PC-9 (cell line): ENCODE measurements at regions not wholly inside any gene's neighbourhood (a gene's known extent, or its start where the extent isn't known, plus 50 kb on each side); places are given as distances from the start of the nearest gene placed in this dataset.

Experiments
- BruUV-seq: library from RNA; stranded (reverse); fragments of 400-500 nt; replicated peaks from 2 replicates; lab custom pipeline; 2021; lab: Mats Ljungman, UMichigan
- CTCF ChIA-PET: fragments of 300-600 bp; sonication (Branson Sonifier 250); formaldehyde crosslinking; loops from one replicate; lab custom pipeline; 2022; ENCODE audit warnings: antibody characterized with exemption; lab: Charles Lee
- POLR2A ChIA-PET: fragments of 300-600 bp; sonication (Branson Sonifier 250); formaldehyde crosslinking; loops from one replicate; lab custom pipeline; 2022; ENCODE audit warnings: antibody characterized with exemption; ENCODE audit not compliant: unreplicated experiment; lab: Charles Lee
- DNase-seq, 2 experiments: peaks; one replicate each; pipeline versions ENCODE4 v3.0.0 to v3.0.0-alpha.2; 2015 to 2022; ENCODE audit warnings: mixed read lengths in 1 of 2
- H2AFZ ChIP-seq: fragments of 200-600 bp; sonication (generic); 2 replicates; pipeline ENCODE4 v1.8.1; 2017; ENCODE audit warnings: antibody characterized with exemption
- H3F3A ChIP-seq: fragments of 200-600 bp; sonication (generic); 2 replicates; pipeline ENCODE4 v1.8.1; 2017; ENCODE audit warnings: antibody characterized with exemption, mild to moderate bottlenecking, low read depth; ENCODE audit not compliant: insufficient read depth
- H3K27ac ChIP-seq: fragments of 200-600 bp; sonication (generic); 2 replicates; pipeline ENCODE4 v1.6.1; 2016; ENCODE audit warnings: mixed run types
- H3K27me3 ChIP-seq: fragments of 200-600 bp; sonication (generic); 2 replicates; pipeline ENCODE4 v1.6.1; 2016; ENCODE audit warnings: low read depth, mixed run types; ENCODE audit not compliant: insufficient read depth
- H3K36me3 ChIP-seq: fragments of 200-600 bp; sonication (generic); 2 replicates; pipeline ENCODE4 v1.6.1; 2016; ENCODE audit warnings: low read depth, mixed run types
- H3K4me1 ChIP-seq: fragments of 200-600 bp; sonication (generic); replicated peaks from 2 replicates; pipeline ENCODE4 v1.6.1; 2016; ENCODE audit warnings: mixed run types; ENCODE audit not compliant: insufficient read depth
- H3K4me2 ChIP-seq: fragments of 200-600 bp; sonication (generic); 2 replicates; pipeline ENCODE4 v1.6.1; 2017; ENCODE audit warnings: mixed run types
- H3K4me3 ChIP-seq: fragments of 200-600 bp; sonication (generic); 2 replicates; pipeline ENCODE4 v1.6.1; 2016; ENCODE audit warnings: mixed run types
- H3K79me2 ChIP-seq: fragments of 200-600 bp; sonication (generic); 2 replicates; pipeline ENCODE4 v1.6.1; 2017; ENCODE audit warnings: low read depth, mixed run types
- H3K9me2 ChIP-seq: fragments of 200-600 bp; sonication (generic); 2 replicates; pipeline ENCODE4 v1.8.1; 2017; ENCODE audit warnings: mild to moderate bottlenecking; ENCODE audit not compliant: insufficient read depth
- H3K9me3 ChIP-seq: fragments of 200-600 bp; sonication (generic); 2 replicates; pipeline ENCODE4 v1.8.1; 2016; ENCODE audit warnings: low read depth; ENCODE audit not compliant: insufficient read depth
- H4K20me1 ChIP-seq: fragments of 200-600 bp; sonication (generic); 2 replicates; pipeline ENCODE4 v1.8.1; 2017; ENCODE audit not compliant: insufficient read depth
- EZH2 ChIP-seq: fragments of 200-600 bp; sonication (generic); IDR thresholded peaks from 2 replicates; pipeline ENCODE4 v1.8.0; 2017; ENCODE audit warnings: antibody characterized with exemption, low read depth
- intact Hi-C: fragments of 100-400 bp; cut with micrococcal nuclease; formaldehyde crosslinking; loops from one replicate; pipeline ENCODE4 v1.10.0; 2022; ENCODE audit not compliant: unreplicated experiment
- TF ChIP-seq, protein P1 (sequence below): fragments of 200-600 bp; sonication (generic); conservative IDR thresholded peaks from 2 replicates; pipeline ENCODE4 v1.6.1; 2017; ENCODE audit warnings: mixed run types, antibody characterized with exemption, mild to moderate bottlenecking, moderate library complexity

DNA sequence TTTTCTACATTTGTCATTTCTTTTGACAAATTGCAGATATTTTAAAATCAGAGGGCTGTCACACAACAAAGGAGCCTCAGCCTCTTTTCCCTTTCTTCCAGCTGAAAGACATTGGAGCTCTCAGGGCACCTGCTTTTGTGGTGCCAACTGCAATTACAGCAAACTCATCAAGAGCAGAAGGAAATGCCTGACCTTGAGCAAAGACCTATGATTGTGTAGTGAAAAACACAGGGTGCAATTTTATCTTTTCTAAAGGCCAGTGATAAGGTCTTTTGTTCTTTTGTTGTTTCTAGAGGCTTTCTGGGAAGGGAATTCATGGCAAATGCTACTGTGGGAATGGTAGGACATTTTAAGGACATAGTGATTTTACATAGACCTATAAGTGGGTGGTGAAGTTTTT is 214.3 kb downstream of the OXSM start:
- Histone ChIP-seq H2AFZ (no peak overlapping the region), H3K9me3 (no peaks in the 10 kb centered on the region), H3K79me2 (no peaks in the 10 kb centered on the region), H3K9me2 (no peaks in the 10 kb centered on the region), H3K36me3 (no peaks in the 10 kb centered on the region), H3K27ac (no peak overlapping the region), H3K4me2 (no peak overlapping the region), H3K4me3 (no peak overlapping the region), H3K27me3 (no peaks in the 10 kb centered on the region), H4K20me1 (no peaks in the 10 kb centered on the region), H3F3A (no peaks in the 10 kb centered on the region), H3K4me1 (no peaks in the 10 kb centered on the region)
- DNase-seq: no peak
- ChIA-PET POLR2A (no interaction called here), CTCF (no interaction called here)
- intact Hi-C loops: no loop called here
- TF ChIP-seq EZH2: no peak
- TF ChIP-seq, protein P1, sequence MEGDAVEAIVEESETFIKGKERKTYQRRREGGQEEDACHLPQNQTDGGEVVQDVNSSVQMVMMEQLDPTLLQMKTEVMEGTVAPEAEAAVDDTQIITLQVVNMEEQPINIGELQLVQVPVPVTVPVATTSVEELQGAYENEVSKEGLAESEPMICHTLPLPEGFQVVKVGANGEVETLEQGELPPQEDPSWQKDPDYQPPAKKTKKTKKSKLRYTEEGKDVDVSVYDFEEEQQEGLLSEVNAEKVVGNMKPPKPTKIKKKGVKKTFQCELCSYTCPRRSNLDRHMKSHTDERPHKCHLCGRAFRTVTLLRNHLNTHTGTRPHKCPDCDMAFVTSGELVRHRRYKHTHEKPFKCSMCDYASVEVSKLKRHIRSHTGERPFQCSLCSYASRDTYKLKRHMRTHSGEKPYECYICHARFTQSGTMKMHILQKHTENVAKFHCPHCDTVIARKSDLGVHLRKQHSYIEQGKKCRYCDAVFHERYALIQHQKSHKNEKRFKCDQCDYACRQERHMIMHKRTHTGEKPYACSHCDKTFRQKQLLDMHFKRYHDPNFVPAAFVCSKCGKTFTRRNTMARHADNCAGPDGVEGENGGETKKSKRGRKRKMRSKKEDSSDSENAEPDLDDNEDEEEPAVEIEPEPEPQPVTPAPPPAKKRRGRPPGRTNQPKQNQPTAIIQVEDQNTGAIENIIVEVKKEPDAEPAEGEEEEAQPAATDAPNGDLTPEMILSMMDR: no peak
- no TSS peak for BruUV-seq

DNA sequence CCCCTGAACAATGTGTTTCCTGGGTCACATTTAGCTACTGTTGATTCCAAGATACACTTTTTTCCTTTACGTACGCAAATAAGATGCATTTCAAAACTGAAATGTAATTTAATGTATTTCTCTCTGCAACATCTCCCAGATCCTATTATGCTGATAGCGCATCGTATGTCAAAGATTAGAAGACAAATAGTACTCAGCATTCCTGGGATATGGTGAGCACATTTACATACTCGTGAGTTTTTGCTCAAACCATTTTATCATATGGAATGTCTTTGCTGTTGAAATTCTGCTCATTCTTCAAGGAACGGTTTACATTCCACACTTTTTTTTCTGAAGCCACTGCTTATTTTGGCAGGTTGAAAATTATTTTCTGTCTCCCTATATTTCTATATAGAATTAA is 221.4 kb downstream of the OXSM start:
- Histone ChIP-seq H3K4me2 (no peak overlapping the region), H3K4me1 (no peaks in the 10 kb centered on the region), H3K36me3 (no peaks in the 10 kb centered on the region), H3K79me2 (no peaks in the 10 kb centered on the region), H3K9me2 (no peaks in the 10 kb centered on the region), H3F3A (no peaks in the 10 kb centered on the region), H3K9me3 (no peaks in the 10 kb centered on the region), H3K4me3 (no peak overlapping the region), H4K20me1 (no peaks in the 10 kb centered on the region), H3K27ac (no peak overlapping the region), H2AFZ (no peak overlapping the region), H3K27me3 (no peaks in the 10 kb centered on the region)
- CTCF ChIA-PET: no interaction called here
- intact Hi-C loops: no loop called here
- no TSS peak for BruUV-seq
- POLR2A ChIA-PET: no interaction called here
- DNase-seq: no peak
- no peak for TF ChIP-seq EZH2
- TF ChIP-seq, protein P1: no peak

DNA sequence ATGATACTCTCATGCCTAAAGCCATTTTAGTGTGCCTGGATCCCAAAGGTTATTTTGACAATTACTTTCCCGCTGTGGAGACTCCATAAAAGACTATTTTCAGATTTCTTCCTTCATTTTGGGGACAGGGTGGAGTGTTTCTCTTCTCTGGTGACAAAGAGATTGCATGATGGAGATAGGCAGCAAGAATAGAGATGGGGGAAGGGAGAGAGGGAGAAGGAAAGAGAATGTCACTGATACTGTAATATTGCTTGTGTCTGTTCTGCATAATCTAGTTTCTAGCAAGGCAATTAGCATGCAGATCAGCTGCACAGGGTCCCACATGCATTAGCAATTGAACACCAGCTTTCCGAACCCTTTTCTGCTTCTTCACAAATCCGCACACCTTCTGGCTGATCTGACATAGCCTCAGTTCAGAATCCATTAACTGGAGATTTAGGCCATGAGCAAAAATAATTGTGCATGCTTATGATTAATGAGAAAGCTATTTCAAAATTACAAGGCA is 222.4 kb downstream of the OXSM start:
- Histone ChIP-seq H3F3A (no peaks in the 10 kb centered on the region), H3K9me2 (no peaks in the 10 kb centered on the region), H3K36me3 (no peaks in the 10 kb centered on the region), H3K4me2 (no peak overlapping the region), H3K27me3 (no peaks in the 10 kb centered on the region), H3K79me2 (no peaks in the 10 kb centered on the region), H4K20me1 (no peaks in the 10 kb centered on the region), H2AFZ (no peak overlapping the region), H3K27ac (no peak overlapping the region), H3K9me3 (no peaks in the 10 kb centered on the region), H3K4me1 (no peaks in the 10 kb centered on the region), H3K4me3 (no peak overlapping the region)
- intact Hi-C loops: no loop called here
- CTCF ChIA-PET: no interaction called here
- no TSS peak for BruUV-seq
- DNase-seq: no peak
- POLR2A ChIA-PET: no interaction called here
- no peak for TF ChIP-seq EZH2
- TF ChIP-seq, protein P1: no peak
